ENCODE measurements at regions not wholly inside any gene's neighbourhood (a gene's known extent, or its start where the extent isn't known, plus 50 kb on each side); places are given as distances from the start of the nearest gene placed in this dataset.

DNA sequence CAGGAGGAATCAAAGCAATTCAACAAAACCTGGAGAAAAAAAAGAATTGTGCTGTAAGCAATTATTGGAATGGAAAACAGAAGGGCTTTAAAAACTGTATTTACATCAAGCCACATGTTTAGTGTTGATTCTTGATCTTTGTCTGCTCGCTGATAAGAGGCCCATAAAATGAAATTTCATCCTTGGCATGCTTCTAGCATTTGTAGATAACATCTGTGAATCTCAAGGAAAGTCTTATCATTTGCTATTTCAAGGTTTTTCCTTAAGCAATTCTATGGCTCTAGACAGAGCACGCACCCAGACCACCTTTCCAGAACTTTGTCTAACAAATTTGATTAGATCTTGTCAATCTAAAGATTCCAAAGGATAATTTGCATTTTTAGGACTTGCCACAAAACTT, 181.0 kb upstream of the FGGY start:
- TF ChIP-seq, protein P1, sequence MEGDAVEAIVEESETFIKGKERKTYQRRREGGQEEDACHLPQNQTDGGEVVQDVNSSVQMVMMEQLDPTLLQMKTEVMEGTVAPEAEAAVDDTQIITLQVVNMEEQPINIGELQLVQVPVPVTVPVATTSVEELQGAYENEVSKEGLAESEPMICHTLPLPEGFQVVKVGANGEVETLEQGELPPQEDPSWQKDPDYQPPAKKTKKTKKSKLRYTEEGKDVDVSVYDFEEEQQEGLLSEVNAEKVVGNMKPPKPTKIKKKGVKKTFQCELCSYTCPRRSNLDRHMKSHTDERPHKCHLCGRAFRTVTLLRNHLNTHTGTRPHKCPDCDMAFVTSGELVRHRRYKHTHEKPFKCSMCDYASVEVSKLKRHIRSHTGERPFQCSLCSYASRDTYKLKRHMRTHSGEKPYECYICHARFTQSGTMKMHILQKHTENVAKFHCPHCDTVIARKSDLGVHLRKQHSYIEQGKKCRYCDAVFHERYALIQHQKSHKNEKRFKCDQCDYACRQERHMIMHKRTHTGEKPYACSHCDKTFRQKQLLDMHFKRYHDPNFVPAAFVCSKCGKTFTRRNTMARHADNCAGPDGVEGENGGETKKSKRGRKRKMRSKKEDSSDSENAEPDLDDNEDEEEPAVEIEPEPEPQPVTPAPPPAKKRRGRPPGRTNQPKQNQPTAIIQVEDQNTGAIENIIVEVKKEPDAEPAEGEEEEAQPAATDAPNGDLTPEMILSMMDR (IDR thresholded peaks at IDR 0.05; ENCODE audit: insufficient read depth, low read depth, low read length) = no peak
- no peak for TF ChIP-seq EZH2 (IDR thresholded peaks at IDR 0.05; ENCODE audit: insufficient read depth, low read length)

Measured in astrocyte (in vitro differentiated cells and primary cell).